ENCODE measurements at regions not wholly inside any gene's neighbourhood (a gene's known extent, or its start where the extent isn't known, plus 50 kb on each side); places are given as distances from the start of the nearest gene placed in this dataset.
"Not testable (repeated sequence)": the region's sequence is repeated elsewhere in the genome, so short reads cannot be mapped to it uniquely, and the experiment has no call there.

- Histone ChIP-seq H3K4me1 (ENCODE audit: insufficient read depth, insufficient read length) (peaks cover 3% of the 10 kb centered on the region), H3K4me3 (ENCODE audit: insufficient read length, low read depth) (no peak overlapping the region), H3K27me3 (ENCODE audit: insufficient read depth, insufficient read length) (no peaks in the 10 kb centered on the region), H3K9me3 (ENCODE audit: insufficient read depth, low read length) (peaks cover 4% of the 10 kb centered on the region; the same call in 1 of the 2 replicates), H3K9ac (ENCODE audit: insufficient read length, low read depth) (no peak overlapping the region), H3K36me3 (ENCODE audit: insufficient read depth, insufficient read length, low read length) (no peaks in the 10 kb centered on the region)
- TF ChIP-seq SUZ12 (IDR thresholded peaks at IDR 0.05; ENCODE audit: extremely low read depth, insufficient read depth, insufficient read length) (no peak), ZNF274 (IDR thresholded peaks at IDR 0.05; ENCODE audit: low read depth, low read length) (no peak), YY1 (IDR thresholded peaks at IDR 0.05; ENCODE audit: insufficient read depth, insufficient read length) (no peak)
- DNase-seq (ENCODE audit: low read depth, low spot score): no peak
These were observed 100.7 kb downstream of the SLC16A1 start for GRCh38 chr1:112855152-112855828.

- not testable (repeated sequence) for H3K27me3 ChIP-seq (ENCODE audit: insufficient read depth, insufficient read length); H3K9me3 ChIP-seq (ENCODE audit: insufficient read depth, low read length); H3K9ac ChIP-seq (ENCODE audit: insufficient read length, low read depth); H3K36me3 ChIP-seq (ENCODE audit: insufficient read depth, insufficient read length, low read length); DNase-seq (ENCODE audit: low read depth, low spot score); H3K4me1 ChIP-seq (ENCODE audit: insufficient read depth, insufficient read length); H3K4me3 ChIP-seq (ENCODE audit: insufficient read length, low read depth)
These were observed 101.5 kb downstream of the SLC16A1 start for GRCh38 chr1:112854368-112854984.

- not testable (repeated sequence) for H3K4me1 ChIP-seq (ENCODE audit: insufficient read depth, insufficient read length); H3K9me3 ChIP-seq (ENCODE audit: insufficient read depth, low read length); H3K27me3 ChIP-seq (ENCODE audit: insufficient read depth, insufficient read length); DNase-seq (ENCODE audit: low read depth, low spot score); H3K9ac ChIP-seq (ENCODE audit: insufficient read length, low read depth); H3K4me3 ChIP-seq (ENCODE audit: insufficient read length, low read depth); H3K36me3 ChIP-seq (ENCODE audit: insufficient read depth, insufficient read length, low read length)
These were observed 102.1 kb downstream of the SLC16A1 start for GRCh38 chr1:112853915-112854314.

- no peaks in the 10 kb centered on the region for H3K27me3 ChIP-seq (ENCODE audit: insufficient read depth, insufficient read length)
- TF ChIP-seq YY1 (IDR thresholded peaks at IDR 0.05; ENCODE audit: insufficient read depth, insufficient read length): no peak
- no peaks in the 10 kb centered on the region for H3K36me3 ChIP-seq (ENCODE audit: insufficient read depth, insufficient read length, low read length)
- peaks cover 6% of the 10 kb centered on the region for H3K4me1 ChIP-seq (ENCODE audit: insufficient read depth, insufficient read length)
- H3K9me3 ChIP-seq (ENCODE audit: insufficient read depth, low read length): peaks cover 4% of the 10 kb centered on the region; the same call in 1 of the 2 replicates
- DNase-seq (ENCODE audit: low read depth, low spot score): no peak
- H3K9ac ChIP-seq (ENCODE audit: insufficient read length, low read depth): no peak overlapping the region
- no peak overlapping the region for H3K4me3 ChIP-seq (ENCODE audit: insufficient read length, low read depth)
These were observed 103.1 kb downstream of the SLC16A1 start for GRCh38 chr1:112852934-112853333.

GRCh38 chr1:112852276-112852675 lies 103.7 kb downstream of the SLC16A1 start:
- Histone ChIP-seq H3K27me3 (ENCODE audit: insufficient read depth, insufficient read length) (no peaks in the 10 kb centered on the region), H3K36me3 (ENCODE audit: insufficient read depth, insufficient read length, low read length) (no peaks in the 10 kb centered on the region), H3K9ac (ENCODE audit: insufficient read length, low read depth) (no peak overlapping the region), H3K4me1 (ENCODE audit: insufficient read depth, insufficient read length) (peaks cover 6% of the 10 kb centered on the region), H3K4me3 (ENCODE audit: insufficient read length, low read depth) (no peak overlapping the region), H3K9me3 (ENCODE audit: insufficient read depth, low read length) (peaks cover 4% of the 10 kb centered on the region; the same call in 1 of the 2 replicates)
- no peak for DNase-seq (ENCODE audit: low read depth, low spot score)
- TF ChIP-seq YY1 (IDR thresholded peaks at IDR 0.05; ENCODE audit: insufficient read depth, insufficient read length) (no peak), ZNF274 (IDR thresholded peaks at IDR 0.05; ENCODE audit: low read depth, low read length) (no peak), SUZ12 (IDR thresholded peaks at IDR 0.05; ENCODE audit: extremely low read depth, insufficient read depth, insufficient read length) (no peak)

- H3K36me3 ChIP-seq (ENCODE audit: insufficient read depth, insufficient read length, low read length): no peaks in the 10 kb centered on the region
- TF ChIP-seq SUZ12 (IDR thresholded peaks at IDR 0.05; ENCODE audit: extremely low read depth, insufficient read depth, insufficient read length) (no peak), ZNF274 (IDR thresholded peaks at IDR 0.05; ENCODE audit: low read depth, low read length) (no peak)
- peak overlapping the region; percentile 42 for H3K4me3 ChIP-seq (ENCODE audit: insufficient read length, low read depth)
- peaks cover 3% of the 10 kb centered on the region for H3K4me1 ChIP-seq (ENCODE audit: insufficient read depth, insufficient read length)
- H3K27me3 ChIP-seq (ENCODE audit: insufficient read depth, insufficient read length): no peaks in the 10 kb centered on the region
- peak overlapping the region; percentile 76 for H3K9ac ChIP-seq (ENCODE audit: insufficient read length, low read depth)
- no peak for DNase-seq (ENCODE audit: low read depth, low spot score)
- peaks cover 4% of the 10 kb centered on the region; the same call in 1 of the 2 replicates for H3K9me3 ChIP-seq (ENCODE audit: insufficient read depth, low read length)
These were observed 105.8 kb downstream of the SLC16A1 start for GRCh38 chr1:112850034-112850757.

GRCh38 chr1:112849425-112850033 lies 106.5 kb downstream of the SLC16A1 start:
- Histone ChIP-seq H3K9ac (ENCODE audit: insufficient read length, low read depth) (peak overlapping the region; percentile 76), H3K27me3 (ENCODE audit: insufficient read depth, insufficient read length) (no peaks in the 10 kb centered on the region), H3K4me1 (ENCODE audit: insufficient read depth, insufficient read length) (peaks cover 3% of the 10 kb centered on the region), H3K36me3 (ENCODE audit: insufficient read depth, insufficient read length, low read length) (no peaks in the 10 kb centered on the region), H3K9me3 (ENCODE audit: insufficient read depth, low read length) (peaks cover 4% of the 10 kb centered on the region; the same call in 1 of the 2 replicates), H3K4me3 (ENCODE audit: insufficient read length, low read depth) (peak overlapping the region; percentile 42)
- DNase-seq (ENCODE audit: low read depth, low spot score): no peak
- TF ChIP-seq ZNF274 (IDR thresholded peaks at IDR 0.05; ENCODE audit: low read depth, low read length) (no peak), YY1 (IDR thresholded peaks at IDR 0.05; ENCODE audit: insufficient read depth, insufficient read length) (no peak), SUZ12 (IDR thresholded peaks at IDR 0.05; ENCODE audit: extremely low read depth, insufficient read depth, insufficient read length) (no peak)
